CD4-positive, alpha-beta T cell treated with Interleukin-15 for 4 hours (primary cell): ENCODE measurements at regions not wholly inside any gene's neighbourhood (a gene's known extent, or its start where the extent isn't known, plus 50 kb on each side); places are given as distances from the start of the nearest gene placed in this dataset.

Experiments
- DNase-seq: peaks from one replicate; pipeline ENCODE4 v3.0.0-alpha.2; 2020; ENCODE audit warnings: low spot score

DNA sequence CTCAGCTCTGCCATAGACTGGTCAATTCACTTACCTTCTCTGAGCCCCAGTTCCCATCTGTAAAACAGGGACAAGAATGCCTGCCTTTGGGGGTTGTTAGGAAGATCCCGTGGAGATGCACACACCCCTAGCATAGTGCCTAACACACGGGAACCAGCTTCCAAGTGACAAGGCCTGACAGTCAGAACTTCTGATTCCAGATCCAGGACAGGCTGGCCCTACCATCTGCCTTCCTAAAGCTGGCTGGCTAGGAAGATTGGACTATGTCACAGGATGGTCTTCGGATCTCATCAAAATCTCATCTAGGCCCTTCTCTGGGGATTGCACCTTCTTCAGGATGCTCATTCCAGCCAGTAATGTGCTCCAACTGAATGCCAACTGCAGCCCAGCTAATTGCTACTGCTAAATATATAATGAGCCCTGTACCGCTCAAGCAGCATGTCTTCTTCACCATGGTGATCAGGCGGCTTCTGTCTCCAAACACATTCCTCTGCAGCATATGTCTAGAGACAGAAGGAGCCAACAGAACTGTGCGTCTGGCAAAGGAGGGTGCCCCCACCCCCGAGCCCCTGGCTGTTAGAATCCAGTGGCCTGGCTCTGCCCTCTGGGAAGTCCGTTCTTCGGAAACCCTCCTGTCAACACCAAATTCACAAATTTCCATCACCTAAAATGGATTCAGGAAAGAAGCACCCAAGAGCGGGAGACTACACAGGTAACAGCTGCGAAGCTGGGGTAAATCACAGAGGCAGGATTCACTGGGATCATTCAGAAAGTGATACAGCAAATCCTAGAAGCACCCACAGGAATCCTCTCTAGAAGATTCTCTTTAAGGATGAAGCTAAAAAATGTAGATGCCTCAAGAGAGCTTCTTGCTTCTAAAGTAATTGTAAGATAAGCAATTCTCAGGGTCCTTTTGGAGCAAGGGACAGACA is 142.1 kb upstream of the EEPD1 start:
- no peak for DNase-seq

GRCh38 chr7:36011588-36011965 is 141.5 kb upstream of the EEPD1 start:
- DNase-seq: no peak

GRCh38 chr7:36013246-36014014 is 139.6 kb upstream of the EEPD1 start:
- DNase-seq: no peak

GRCh38 chr7:36014961-36015360 is 138.1 kb upstream of the EEPD1 start:
- DNase-seq: no peak

DNA sequence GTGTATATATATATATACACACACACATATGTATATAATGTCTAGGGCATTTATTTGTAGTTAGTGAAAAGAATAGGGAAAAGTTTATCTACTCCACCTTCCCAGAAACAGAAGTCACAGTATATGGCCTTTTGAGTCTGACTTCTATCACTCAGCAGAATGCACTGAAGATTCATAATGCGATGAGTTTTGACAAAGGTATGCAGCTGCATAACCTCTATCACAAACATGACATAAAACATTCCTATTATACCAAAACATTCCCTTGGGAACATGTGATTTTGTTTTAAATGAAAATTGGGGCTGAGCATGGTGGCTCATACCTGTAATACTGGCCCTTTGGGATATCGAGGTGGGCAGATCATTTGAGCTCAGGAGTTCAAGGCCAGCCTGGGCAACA is 137.3 kb upstream of the EEPD1 start:
- no peak for DNase-seq

DNA sequence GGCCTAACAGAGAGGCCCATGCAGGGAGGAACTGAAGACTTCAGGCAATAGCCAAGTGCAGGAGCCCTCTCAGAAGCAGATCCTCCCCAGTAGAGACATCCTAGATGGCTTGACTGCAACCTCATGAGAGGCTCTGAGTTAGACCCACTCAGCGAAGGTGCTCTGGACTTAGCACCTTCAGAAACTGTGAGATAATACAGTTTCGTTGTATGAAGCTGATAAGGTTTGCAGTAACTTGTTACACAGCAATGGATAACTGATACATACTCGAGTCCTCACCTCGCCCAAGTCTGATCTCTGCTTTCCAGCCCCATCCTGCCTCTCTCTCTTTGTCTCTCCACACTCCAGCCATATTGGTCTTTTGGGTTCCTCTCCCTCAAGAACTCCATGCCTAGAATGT is 136.4 kb upstream of the EEPD1 start:
- no peak for DNase-seq

DNA sequence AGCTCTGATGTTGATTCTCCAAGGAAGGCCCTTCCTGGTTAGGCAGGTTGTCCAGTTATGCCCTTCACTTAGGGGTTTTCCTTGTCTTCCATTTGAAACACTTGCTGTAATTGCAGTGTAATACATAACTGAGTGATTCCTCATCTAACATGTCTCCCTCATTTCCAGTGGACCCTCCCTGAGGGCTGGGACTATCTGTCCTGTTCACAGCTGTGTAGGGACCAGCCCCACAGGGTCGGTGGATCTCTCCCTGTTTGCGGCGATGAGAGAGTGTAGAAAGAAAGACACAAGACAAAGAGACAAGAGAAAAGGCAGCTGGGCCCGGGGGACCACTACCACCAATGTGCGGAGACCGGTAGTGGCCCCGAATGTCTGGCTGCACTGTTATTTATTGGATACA is 135.9 kb upstream of the EEPD1 start:
- DNase-seq: no peak

GRCh38 chr7:36018816-36019484 is 134.1 kb upstream of the EEPD1 start:
- no peak for DNase-seq

GRCh38 chr7:36019538-36019937 is 133.5 kb upstream of the EEPD1 start:
- DNase-seq: no peak

DNA sequence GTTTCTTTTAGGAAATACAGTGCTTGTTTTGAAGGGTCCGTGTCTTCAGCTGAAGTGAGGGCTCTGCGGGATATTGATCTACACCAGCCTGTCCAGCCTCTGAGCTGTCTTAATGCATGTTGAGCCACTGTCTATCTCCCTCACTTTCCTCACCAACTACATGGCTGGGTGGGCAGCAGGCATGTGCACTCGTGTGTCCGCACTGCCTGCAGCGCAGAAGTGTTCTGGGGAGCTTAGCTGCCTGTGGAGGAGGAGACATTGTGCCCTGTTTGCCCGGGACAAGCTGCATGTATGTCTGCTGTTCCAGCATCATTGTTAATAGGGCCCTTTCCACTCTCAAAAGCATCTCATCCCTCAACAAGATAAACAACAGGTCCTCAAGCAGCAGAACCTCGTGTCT is 133.1 kb upstream of the EEPD1 start:
- DNase-seq: no peak

- no peak for DNase-seq
Measured at GRCh38 chr7:36021367-36021766, 131.7 kb upstream of the EEPD1 start.

GRCh38 chr7:36021917-36022550 is 131.0 kb upstream of the EEPD1 start:
- DNase-seq: no peak

DNA sequence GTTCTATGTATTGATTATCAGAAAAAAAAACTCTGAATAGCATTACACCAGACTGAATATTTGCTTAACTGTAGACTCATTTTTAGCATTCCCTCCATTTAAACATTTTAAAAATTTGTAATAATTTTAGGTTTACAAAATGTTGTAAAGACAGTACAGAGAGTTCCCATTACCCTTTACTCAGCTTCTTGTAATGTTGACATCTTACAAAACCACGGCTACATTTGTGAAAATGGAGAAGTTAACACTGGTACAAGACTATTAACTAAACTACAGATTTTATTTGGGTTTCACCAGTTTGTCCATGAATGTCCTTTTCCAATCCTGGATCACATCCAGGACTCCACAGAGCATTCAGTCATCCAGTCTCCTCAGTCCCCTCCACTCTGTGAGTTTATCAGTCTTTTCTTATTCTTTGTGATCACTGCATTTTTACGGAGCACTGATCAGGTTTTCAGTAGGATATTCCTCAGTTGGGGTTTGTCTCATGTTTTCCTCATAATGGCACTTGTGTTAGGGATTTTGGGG is 130.0 kb upstream of the EEPD1 start:
- no peak for DNase-seq

DNA sequence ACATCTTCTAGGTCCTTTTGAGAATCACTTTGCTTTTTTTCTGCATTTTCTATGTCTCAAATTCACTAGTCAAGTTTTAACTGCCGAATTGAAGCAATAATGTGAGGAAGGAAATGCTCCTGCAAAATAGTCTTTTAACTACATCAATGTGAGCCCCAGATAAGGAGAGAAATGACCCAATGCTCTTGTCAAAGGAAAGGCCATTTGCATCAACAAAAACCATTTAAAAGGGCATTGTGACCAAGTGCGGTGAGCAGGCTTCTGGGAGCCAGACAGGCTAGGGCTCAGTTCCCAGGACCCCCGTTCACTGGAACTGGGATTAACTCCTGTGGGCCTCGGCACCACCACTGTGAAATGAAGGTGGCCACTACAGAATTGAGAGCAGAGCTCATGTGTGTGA is 127.9 kb upstream of the EEPD1 start:
- DNase-seq: no peak

DNA sequence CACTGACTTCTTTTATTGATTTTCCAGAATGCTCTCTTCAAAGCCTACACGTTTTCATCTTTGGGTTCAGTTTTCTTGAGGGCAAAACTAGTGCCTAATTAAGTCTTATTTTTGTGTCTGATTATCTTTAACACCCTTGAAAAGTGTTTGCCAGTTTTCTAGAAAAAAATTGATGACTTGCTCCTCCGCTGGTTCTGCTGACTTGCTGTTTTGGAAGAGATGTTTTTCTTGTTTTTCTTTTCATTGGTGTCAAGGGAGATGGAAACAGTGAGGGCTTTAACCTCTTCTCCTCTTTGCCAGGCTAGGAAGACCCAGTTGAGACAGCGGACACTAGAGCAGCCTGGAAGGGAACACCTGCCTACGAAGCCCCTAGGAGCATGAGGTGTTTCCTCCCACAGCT is 123.7 kb upstream of the EEPD1 start:
- no peak for DNase-seq

- DNase-seq: no peak
Measured at GRCh38 chr7:36029853-36030515, 123.1 kb upstream of the EEPD1 start.

- no peak for DNase-seq
Measured at GRCh38 chr7:36032361-36032818, 120.7 kb upstream of the EEPD1 start.

GRCh38 chr7:36034020-36034419 is 119.0 kb upstream of the EEPD1 start:
- DNase-seq: no peak

DNA sequence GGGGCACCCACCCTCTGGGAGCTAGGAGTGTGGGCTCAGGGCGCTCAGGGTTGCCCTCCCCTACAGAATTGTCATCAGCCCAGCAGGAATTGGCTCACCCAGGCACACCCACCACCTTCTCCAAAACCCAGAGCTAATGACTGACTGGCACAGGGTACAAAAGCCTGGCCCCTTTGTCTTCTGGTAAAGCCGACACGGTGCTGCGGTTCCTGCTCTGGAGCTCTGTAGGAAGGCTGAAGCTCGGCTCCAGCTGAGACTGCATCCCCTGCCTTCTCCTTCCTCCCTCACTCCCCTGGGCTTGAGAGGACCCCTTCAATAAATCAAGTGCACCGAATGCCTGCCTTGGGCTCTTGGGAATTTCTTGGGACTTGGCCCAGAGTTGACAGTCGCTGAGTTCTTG is 117.9 kb upstream of the EEPD1 start:
- DNase-seq: no peak

DNA sequence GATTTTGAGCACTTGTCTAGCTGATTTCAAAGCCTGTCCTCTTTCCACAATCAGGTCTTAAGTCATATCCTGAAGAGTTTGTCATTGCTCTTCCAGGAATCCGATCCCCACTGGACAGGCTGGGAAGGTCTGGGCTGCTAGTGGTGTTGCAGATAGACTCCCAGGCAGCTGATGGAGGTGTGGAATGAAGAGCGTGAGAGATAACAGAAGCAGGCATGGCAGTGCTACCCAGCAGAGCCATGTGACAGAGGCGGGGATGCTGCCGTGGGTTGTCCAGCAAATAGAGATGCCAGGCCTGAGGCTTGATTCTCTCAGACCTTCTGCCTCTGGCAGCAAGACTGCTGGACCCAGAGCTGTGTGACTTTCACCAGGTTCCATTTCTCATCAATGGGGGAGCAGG is 116.5 kb upstream of the EEPD1 start:
- DNase-seq: no peak

GRCh38 chr7:36037121-36037662 is 115.9 kb upstream of the EEPD1 start:
- peak; percentile 9 for DNase-seq
